K562 (cell line): ENCODE measurements at regions not wholly inside any gene's neighbourhood (a gene's known extent, or its start where the extent isn't known, plus 50 kb on each side); places are given as distances from the start of the nearest gene placed in this dataset.

Experiments
- ATAC-seq: fragments of 200-7000 bp; cut with Tn5 transposase; 3 replicates; pipeline ENCODE4 v1.9.1; 2020; ENCODE audit warnings: moderate library complexity
- BruUV-seq: library from RNA; stranded (reverse); fragments of 400-500 nt; replicated peaks from 2 replicates; lab custom pipeline; 2021; lab: Mats Ljungman, UMichigan
- CTCF ChIA-PET: fragments of 300-600 bp; formaldehyde crosslinking; extraction: SDS; loops from one replicate; lab custom pipeline; 2021; ENCODE audit warnings: low intra/inter-chr PET ratio; lab: Yijun Ruan, JAX
- POLR2A ChIA-PET: fragments of 300-600, 350-650 bp; sonication (Branson Sonifier 250); formaldehyde crosslinking; extraction: SDS; loops from one replicate; lab custom pipeline; 2021; ENCODE audit warnings: antibody characterized with exemption, inconsistent platforms; lab: Yijun Ruan, JAX
- DNase-seq, 4 experiments: peaks; one replicate each; pipeline versions ENCODE4 v3.0.0 to v3.0.0-alpha.2; 2011 to 2018; ENCODE audit warnings: low spot score in 3 of 4, mixed read lengths in 3 of 4; ENCODE audit errors: extremely low read depth in 1 of 4
- FAIRE-seq: peaks from 2 replicates; lab custom pipeline; 2011; peaks lifted over from hg19 to GRCh38; lab: Jason Lieb, UNC
- H2AFZ ChIP-seq: 2 replicates; pipeline ENCODE4 v1.6.0; 2011; ENCODE audit warnings: low read depth, low read length, control low read depth, inconsistent platforms
- H3K27ac ChIP-seq: fragments of 200-600 bp; 3 replicates; pipeline ENCODE4 v1.8.0; 2011; ENCODE audit warnings: low read depth, mild to moderate bottlenecking, control low read depth, inconsistent platforms, low read length, moderate library complexity, mixed read lengths; ENCODE audit errors: extremely low read depth
- H3K27me3 ChIP-seq, 2 experiments: fragments of 300-600 bp in 1 of 2; 2 replicates in 1 of 2; 3 replicates in 1 of 2; pipeline versions ENCODE4 v1.6.0 to v1.8.0; 2011; ENCODE audit warnings: inconsistent platforms in 2 of 2, low read length in 2 of 2, mild to moderate bottlenecking in 1 of 2, mixed read lengths in 1 of 2, moderate library complexity in 1 of 2; ENCODE audit not compliant: control insufficient read depth in 2 of 2, insufficient read depth in 2 of 2
- H3K36me3 ChIP-seq: fragments of 300-600 bp; 3 replicates; pipeline ENCODE4 v1.8.0; 2011; ENCODE audit warnings: mild to moderate bottlenecking, low read length, inconsistent platforms; ENCODE audit not compliant: control insufficient read depth, insufficient read depth
- H3K4me1 ChIP-seq, 2 experiments: fragments of 200-600 bp in 1 of 2; replicated peaks in 1 of 2; 2 replicates in 1 of 2; 3 replicates in 1 of 2; pipeline versions ENCODE4 v1.5.1 to v1.8.0; 2011; ENCODE audit warnings: inconsistent platforms in 2 of 2, low read length in 2 of 2, mild to moderate bottlenecking in 1 of 2, mixed read lengths in 1 of 2, moderate library complexity in 1 of 2; ENCODE audit not compliant: control insufficient read depth in 2 of 2, insufficient read depth in 2 of 2
- H3K4me2 ChIP-seq: 2 replicates; pipeline ENCODE4 v1.6.1; 2011; ENCODE audit warnings: low read length, control low read depth, inconsistent platforms, mixed read lengths; ENCODE audit not compliant: insufficient read depth
- H3K4me3 ChIP-seq: fragments of 200-600 bp; sonication (generic), shearing (Covaris generic); 2 replicates; pipeline ENCODE4 v1.5.1; 2016; ENCODE audit warnings: control low read depth, inconsistent platforms
- H3K79me2 ChIP-seq: fragments of 200-600 bp; 3 replicates; pipeline ENCODE4 v1.8.0; 2011; ENCODE audit warnings: low read length, inconsistent platforms; ENCODE audit not compliant: control insufficient read depth, insufficient read depth
- H3K9ac ChIP-seq, 2 experiments: 2 replicates each; pipeline versions ENCODE4 v1.6.0 to v1.6.1; 2011; ENCODE audit warnings: low read depth in 2 of 2, low read length in 2 of 2, control low read depth in 1 of 2, inconsistent platforms in 1 of 2, mild to moderate bottlenecking in 1 of 2, mixed read lengths in 1 of 2; ENCODE audit not compliant: insufficient read depth in 1 of 2
- H3K9me1 ChIP-seq: one replicate; pipeline ENCODE4 v1.6.0; 2011; ENCODE audit warnings: inconsistent platforms, mild to moderate bottlenecking, low read length, moderate library complexity; ENCODE audit not compliant: control insufficient read depth, insufficient read depth
- H3K9me3 ChIP-seq: replicated peaks from 2 replicates; pipeline ENCODE4 v1.5.1; 2011; ENCODE audit warnings: low read depth, low read length, inconsistent platforms; ENCODE audit not compliant: control insufficient read depth, insufficient read depth
- H4K20me1 ChIP-seq: replicated peaks from 2 replicates; pipeline ENCODE4 v1.6.1; 2011; ENCODE audit warnings: low read length, inconsistent platforms, mixed read lengths; ENCODE audit not compliant: control insufficient read depth, insufficient read depth
- ARHGAP35 ChIP-seq: fragments of 450-650 bp; IDR thresholded peaks from 2 replicates; pipeline ENCODE4 v1.6.1; 2018; ENCODE audit not compliant: partially characterized antibody
- BRD4 ChIP-seq: fragments of 200-600 bp; sonication (generic); IDR thresholded peaks from 2 replicates; pipeline ENCODE4 v1.6.1; 2017; ENCODE audit warnings: inconsistent platforms
- E2F3 ChIP-seq: fragments of 250-450 bp; sonication (Bioruptor Pico); IDR thresholded peaks from 2 replicates; pipeline ENCODE4 v1.4.0; 2020; ENCODE audit warnings: mild to moderate bottlenecking
- ETV1 ChIP-seq: fragments of 450-650 bp; conservative IDR thresholded peaks from 2 replicates; pipeline ENCODE4 v1.6.1; 2016; ENCODE audit warnings: missing genetic modification characterization, control low read depth, low read depth, missing compliant biosample characterization
- GABPB1 ChIP-seq: sonication (generic); formaldehyde crosslinking; IDR thresholded peaks from 2 replicates; pipeline ENCODE4 v1.8.0; 2022; ENCODE audit warnings: mild to moderate bottlenecking, missing genetic modification reagents
- MITF ChIP-seq: IDR thresholded peaks from 2 replicates; pipeline ENCODE4 v1.6.1; 2014; ENCODE audit warnings: antibody characterized with exemption
- SRSF7 ChIP-seq: fragments of 200-400 bp; formaldehyde crosslinking; optimal IDR thresholded peaks from 2 replicates; pipeline ENCODE3; 2017; ENCODE audit warnings: mild to moderate bottlenecking, low read depth, low read length
- whole genome bisulfite sequencing: fragments of 100-300 bp; shearing (Covaris generic); methylation state at CpG from one replicate; pipeline ENCODE4 v1.1.6; 2016; ENCODE audit warnings: low coverage, mixed read lengths; ENCODE audit not compliant: insufficient coverage; ENCODE audit errors: missing lambda C conversion rate; 5-methylcytosine and 5-hydroxymethylcytosine counted together
- in situ Hi-C: fragments of 300-500 bp; cut with MboI; formaldehyde crosslinking; loops from 4 replicates; pipeline ENCODE4 v1.15.0; 2018; ENCODE audit warnings: inconsistent platforms, mixed read lengths
- intact Hi-C: fragments of 100-400 bp; cut with micrococcal nuclease; formaldehyde crosslinking; loops from 2 replicates; pipeline ENCODE4 v1.14.2; 2022

- TF ChIP-seq SRSF7 (no peak), BRD4 (no peak), MITF (no peak), GABPB1 (CRISPR knock-in tag) (no peak), ARHGAP35 (no peak), E2F3 (CRISPR knock-in tag) (no peak), ETV1 (tag) (no peak)
- TF ChIP-seq, all 486 proteins: peak for 0
- intact Hi-C loops = no loop called here
- ChIA-PET POLR2A (no interaction called here), CTCF (no interaction called here)
- in situ Hi-C loops = no loop called here
- no peaks in the 10 kb centered on the region for H3K9me3 ChIP-seq
- H3K36me3 ChIP-seq = no peaks in the 10 kb centered on the region
- no TSS peak for BruUV-seq
- ATAC-seq (no peak), DNase-seq (no peak), FAIRE-seq (no peak)
- no peaks in the 10 kb centered on the region for H3K4me1 ChIP-seq
- H3K9ac ChIP-seq = no peak overlapping the region
- H3K27me3 ChIP-seq = no peaks in the 10 kb centered on the region
- no peak overlapping the region for H2AFZ ChIP-seq
- no peaks in the 10 kb centered on the region for H3K9me1 ChIP-seq
- H3K4me3 ChIP-seq = no peak overlapping the region
- 0% methylated on average over 4 of the region's 4 CpGs for WGBS
- H3K27ac ChIP-seq = no peak overlapping the region
- no peaks in the 10 kb centered on the region for H4K20me1 ChIP-seq
- H3K79me2 ChIP-seq = no peaks in the 10 kb centered on the region
- no peak overlapping the region for H3K4me2 ChIP-seq
Measured at GRCh38 chr2:176779917-176780316, 432.7 kb upstream of the HNRNPA3 start.
